H9 (cell line): ENCODE measurements at regions not wholly inside any gene's neighbourhood (a gene's known extent, or its start where the extent isn't known, plus 50 kb on each side); places are given as distances from the start of the nearest gene placed in this dataset.

Experiments used
- DNase-seq: peaks from one replicate; pipeline ENCODE4 v3.0.0-alpha.2; 2017
- H2AFZ ChIP-seq: one replicate; pipeline ENCODE4 v1.6.1; 2013; ENCODE audit warnings: mild to moderate bottlenecking, low read length, control low read depth, moderate library complexity
- H2AK5ac ChIP-seq: 2 replicates; pipeline ENCODE4 v1.6.1; 2013; ENCODE audit warnings: low read length, control low read depth, mixed read lengths; ENCODE audit not compliant: insufficient read length
- H2BK120ac ChIP-seq: one replicate; pipeline ENCODE4 v1.6.1; 2013; ENCODE audit warnings: low read depth, mild to moderate bottlenecking, low read length, control low read depth, inconsistent platforms; ENCODE audit not compliant: poor library complexity, severe bottlenecking
- H2BK12ac ChIP-seq: 2 replicates; pipeline ENCODE4 v1.6.1; 2013; ENCODE audit warnings: low read length, control low read depth, mixed read lengths, low read depth; ENCODE audit not compliant: insufficient read length
- H2BK15ac ChIP-seq: 2 replicates; pipeline ENCODE4 v1.6.1; 2013; ENCODE audit warnings: low read depth, low read length, control low read depth
- H2BK20ac ChIP-seq: one replicate; pipeline ENCODE4 v1.6.1; 2013; ENCODE audit warnings: low read depth, mild to moderate bottlenecking, low read length, control low read depth, inconsistent platforms; ENCODE audit not compliant: poor library complexity, severe bottlenecking
- H2BK5ac ChIP-seq: 2 replicates; pipeline ENCODE4 v1.6.1; 2013; ENCODE audit warnings: low read length, control low read depth, mixed read lengths; ENCODE audit not compliant: insufficient read length
- H3K14ac ChIP-seq: 2 replicates; pipeline ENCODE4 v1.6.1; 2013; ENCODE audit warnings: low read length, control low read depth; ENCODE audit not compliant: insufficient read depth
- H3K18ac ChIP-seq: 2 replicates; pipeline ENCODE4 v1.6.1; 2013; ENCODE audit warnings: low read depth, mild to moderate bottlenecking, mixed read lengths, low read length, control low read depth; ENCODE audit not compliant: insufficient read length
- H3K23ac ChIP-seq: 2 replicates; pipeline ENCODE4 v1.6.1; 2013; ENCODE audit warnings: low read length, control low read depth, mixed read lengths, low read depth; ENCODE audit not compliant: insufficient read length
- H3K23me2 ChIP-seq: 2 replicates; pipeline ENCODE4 v1.6.1; 2013; ENCODE audit warnings: low read depth, mild to moderate bottlenecking, mixed read lengths, low read length, control low read depth; ENCODE audit not compliant: insufficient read length, poor library complexity, severe bottlenecking
- H3K27ac ChIP-seq: 2 replicates; pipeline ENCODE4 v1.5.1; 2013; ENCODE audit warnings: low read length, control low read depth, mixed read lengths, low read depth; ENCODE audit not compliant: insufficient read length
- H3K27me3 ChIP-seq: 2 replicates; pipeline ENCODE4 v1.6.1; 2013; ENCODE audit warnings: low read length, control low read depth, inconsistent platforms; ENCODE audit not compliant: insufficient read depth
- H3K4ac ChIP-seq: 2 replicates; pipeline ENCODE4 v1.6.1; 2013; ENCODE audit warnings: low read depth, mild to moderate bottlenecking, control low read depth, inconsistent platforms, low read length, moderate library complexity
- H3K4me1 ChIP-seq: 2 replicates; pipeline ENCODE4 v1.6.1; 2013; ENCODE audit warnings: low read length, control low read depth, inconsistent platforms; ENCODE audit not compliant: insufficient read depth
- H3K4me2 ChIP-seq: 2 replicates; pipeline ENCODE4 v1.6.1; 2013; ENCODE audit warnings: low read length, control low read depth, mixed read lengths; ENCODE audit not compliant: insufficient read length, insufficient read depth
- H3K56ac ChIP-seq: 2 replicates; pipeline ENCODE4 v1.6.1; 2013; ENCODE audit warnings: low read depth, mild to moderate bottlenecking, mixed read lengths, low read length, control low read depth; ENCODE audit not compliant: insufficient read length
- H3K79me1 ChIP-seq: 2 replicates; pipeline ENCODE4 v1.6.1; 2013; ENCODE audit warnings: low read depth, mild to moderate bottlenecking, moderate library complexity, low read length, control low read depth, inconsistent platforms; ENCODE audit not compliant: insufficient read depth, poor library complexity, severe bottlenecking
- H3K79me2 ChIP-seq: 2 replicates; pipeline ENCODE4 v1.6.1; 2013; ENCODE audit warnings: low read length, control low read depth, inconsistent platforms; ENCODE audit not compliant: insufficient read depth
- H3K9ac ChIP-seq: 2 replicates; pipeline ENCODE4 v1.6.1; 2013; ENCODE audit warnings: low read length, control low read depth, mixed read lengths; ENCODE audit not compliant: insufficient read length; ENCODE audit errors: extremely low read depth
- H3K9me3 ChIP-seq: one replicate; pipeline ENCODE4 v1.6.1; 2013; ENCODE audit warnings: low read depth, low read length, inconsistent platforms; ENCODE audit not compliant: control insufficient read depth
- H3T11ph ChIP-seq: one replicate; pipeline ENCODE4 v1.6.1; 2013; ENCODE audit warnings: mild to moderate bottlenecking, low read length, control low read depth, inconsistent platforms
- H4K20me1 ChIP-seq: one replicate; pipeline ENCODE4 v1.6.1; 2013; ENCODE audit not compliant: control insufficient read depth, insufficient read length, insufficient read depth
- H4K5ac ChIP-seq: 2 replicates; pipeline ENCODE4 v1.6.1; 2013; ENCODE audit warnings: low read depth, mild to moderate bottlenecking, mixed read lengths, low read length, control low read depth; ENCODE audit not compliant: insufficient read length
- H4K8ac ChIP-seq: replicated peaks from 2 replicates; pipeline ENCODE4 v1.6.1; 2013; ENCODE audit warnings: low read length, control low read depth, mixed read lengths, low read depth; ENCODE audit not compliant: insufficient read length
- H4K91ac ChIP-seq: 2 replicates; pipeline ENCODE4 v1.6.1; 2013; ENCODE audit warnings: low read depth, mild to moderate bottlenecking, moderate library complexity, mixed read lengths, low read length, control low read depth; ENCODE audit not compliant: insufficient read length
- H3K27ac Mint-ChIP-seq, 3 experiments: 2 replicates in 2 of 3; 3 replicates in 1 of 3; pipeline ENCODE4 v1.8.0; 2020 to 2021; ENCODE audit warnings: mixed read lengths in 3 of 3, mild to moderate bottlenecking in 1 of 3, moderate library complexity in 1 of 3
- H3K27me3 Mint-ChIP-seq: 2 replicates; pipeline ENCODE4 v1.8.0; 2021; ENCODE audit warnings: low read depth, mild to moderate bottlenecking, moderate library complexity, mixed read lengths
- H3K36me3 Mint-ChIP-seq, 3 experiments: 2 replicates in 2 of 3; 3 replicates in 1 of 3; pipeline ENCODE4 v1.8.0; 2020 to 2021; ENCODE audit warnings: low read depth in 3 of 3, mixed read lengths in 3 of 3; ENCODE audit not compliant: insufficient read depth in 1 of 3
- H3K4me1 Mint-ChIP-seq, 2 experiments: 2 replicates each; pipeline ENCODE4 v1.8.0; 2020; ENCODE audit warnings: mixed read lengths in 2 of 2
- H3K4me3 Mint-ChIP-seq, 2 experiments: 2 replicates in 1 of 2; 3 replicates in 1 of 2; pipeline ENCODE4 v1.8.0; 2020 to 2021; ENCODE audit warnings: mild to moderate bottlenecking in 2 of 2, mixed read lengths in 2 of 2, moderate library complexity in 1 of 2
- H3K9me3 Mint-ChIP-seq, 2 experiments: 2 replicates in 1 of 2; 3 replicates in 1 of 2; pipeline ENCODE4 v1.8.0; 2020; ENCODE audit warnings: mild to moderate bottlenecking in 2 of 2, mixed read lengths in 2 of 2, moderate library complexity in 1 of 2
- CTCF ChIP-seq: fragments of 200-600 bp; sonication (generic); conservative IDR thresholded peaks from 3 replicates; pipeline ENCODE4 v1.8.0; 2021; ENCODE audit warnings: antibody characterized with exemption, mild to moderate bottlenecking

- no peaks in the 10 kb centered on the region for H4K20me1 ChIP-seq
Observed at GRCh38 chr14:86884498-86884897, 1108.5 kb downstream of the GALC start.

More at GRCh38 chr14:86884498-86884897, 1108.5 kb downstream of the GALC start:
- Histone ChIP-seq H3K27me3 (no peaks in the 10 kb centered on the region), H3K9ac (no peak overlapping the region), H3K14ac (no peak overlapping the region), H2AFZ (no peak overlapping the region), H3K4ac (no peak overlapping the region), H3K23ac (no peak overlapping the region), H3K27ac (no peak overlapping the region), H3K79me1 (no peaks in the 10 kb centered on the region), H2AK5ac (no peak overlapping the region), H3K4me2 (no peak overlapping the region), H3K23me2 (no peaks in the 10 kb centered on the region), H2BK120ac (no peak overlapping the region), H3T11ph (no peak overlapping the region), H3K79me2 (no peaks in the 10 kb centered on the region), H2BK5ac (no peak overlapping the region), H4K91ac (no peak overlapping the region), H2BK15ac (no peak overlapping the region), H3K18ac (no peak overlapping the region), H4K8ac (no peak overlapping the region), H3K56ac (no peak overlapping the region), H2BK20ac (no peak overlapping the region), H3K9me3 (no peaks in the 10 kb centered on the region), H3K4me1 (no peaks in the 10 kb centered on the region), H4K5ac (no peak overlapping the region), H2BK12ac (no peak overlapping the region)
- Mint-ChIP-seq H3K27me3 (no peaks in the 10 kb centered on the region), H3K36me3 (no peaks in the 10 kb centered on the region), H3K4me1 (no peaks in the 10 kb centered on the region), H3K4me3 (no peak overlapping the region), H3K27ac (no peak overlapping the region), H3K9me3 (peaks cover 2 to 3% of the 10 kb centered on the region in 2 experiments; a peak in 3 of 5 replicates)
- TF ChIP-seq CTCF, result no peak
- no peak for DNase-seq
